GM18519 (cell line): ENCODE measurements at regions not wholly inside any gene's neighbourhood (a gene's known extent, or its start where the extent isn't known, plus 50 kb on each side); places are given as distances from the start of the nearest gene placed in this dataset.
"Not testable (repeated sequence)": the region's sequence is repeated elsewhere in the genome, so short reads cannot be mapped to it uniquely, and the experiment has no call there.

Source experiments
- ATAC-seq: cut with Tn5 transposase; IDR thresholded peaks from one replicate; pipeline ENCODE4 v1.9.1; 2021; ENCODE audit warnings: mild to moderate bottlenecking, moderate library complexity; ENCODE audit not compliant: unreplicated experiment, low FRiP score

DNA sequence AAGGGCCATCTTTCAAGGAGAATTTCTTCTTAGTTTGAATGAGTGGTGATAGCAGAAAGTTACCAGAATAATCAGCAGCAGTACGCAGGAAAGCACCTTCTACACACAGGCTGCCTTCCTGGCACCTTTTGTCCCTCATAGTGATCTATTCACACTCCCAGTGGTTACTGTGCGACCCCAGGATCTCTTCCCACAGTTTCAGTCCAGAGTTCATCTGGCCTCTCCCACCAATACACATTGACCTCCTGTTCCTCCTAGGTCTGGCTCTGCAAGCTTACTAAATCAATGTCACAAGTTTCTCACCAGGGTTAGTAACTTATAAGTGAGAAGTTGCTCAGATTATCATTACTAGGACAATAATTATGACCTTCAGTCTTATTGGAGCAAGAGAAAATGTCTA, 99.1 kb upstream of the PIK3R1 start:
- ATAC-seq: no peak

DNA sequence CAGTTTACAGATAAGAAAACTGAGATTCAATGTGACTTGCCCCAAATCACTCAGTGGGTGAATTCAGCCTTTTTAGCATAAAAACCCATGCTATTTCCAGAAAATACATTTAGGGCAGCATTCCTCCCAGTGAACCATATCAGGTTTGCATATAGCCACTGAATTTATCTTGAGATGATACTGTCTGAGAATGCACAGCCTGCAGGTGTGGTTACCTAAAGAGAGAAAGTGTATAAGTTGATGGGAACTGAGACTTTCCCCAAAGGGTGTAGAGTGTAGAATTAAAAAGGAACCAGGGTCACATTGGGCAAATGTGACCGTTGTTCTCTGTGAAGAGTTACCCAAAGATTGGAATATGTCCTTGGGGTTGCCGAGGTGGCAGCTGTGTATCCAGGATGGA, 100.0 kb upstream of the PIK3R1 start:
- no peak for ATAC-seq

DNA sequence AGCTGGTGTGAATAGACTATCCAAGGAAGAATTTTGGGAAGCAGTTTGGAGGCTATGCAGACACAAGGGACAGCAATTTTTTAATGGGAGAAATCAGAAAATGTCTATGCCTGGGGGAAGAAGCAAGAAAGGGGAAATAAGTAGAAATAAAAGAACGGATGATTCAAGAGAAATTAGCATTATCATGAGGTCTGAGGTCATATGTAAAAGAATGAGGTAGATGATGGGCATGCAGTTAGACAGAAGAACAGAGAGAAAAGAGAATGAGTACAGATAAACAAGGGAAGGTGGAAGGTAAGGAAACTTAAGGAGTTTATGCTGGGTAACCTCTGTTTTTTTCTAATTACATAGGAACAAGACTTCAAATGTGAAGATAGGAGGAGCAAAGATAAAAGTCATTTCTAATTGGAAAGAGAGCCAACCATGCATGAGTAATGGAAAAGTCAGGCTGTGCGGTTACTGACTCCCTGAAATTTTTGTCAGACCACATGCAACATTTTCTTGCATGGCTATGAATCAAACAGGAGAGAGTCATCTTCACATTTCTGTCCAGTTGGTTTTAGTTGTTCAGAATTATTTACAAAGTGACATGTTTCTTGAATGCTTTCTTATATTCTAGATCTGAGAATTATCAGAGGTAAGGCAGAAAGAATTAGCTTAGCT, 101.0 kb upstream of the PIK3R1 start:
- ATAC-seq: no peak

DNA sequence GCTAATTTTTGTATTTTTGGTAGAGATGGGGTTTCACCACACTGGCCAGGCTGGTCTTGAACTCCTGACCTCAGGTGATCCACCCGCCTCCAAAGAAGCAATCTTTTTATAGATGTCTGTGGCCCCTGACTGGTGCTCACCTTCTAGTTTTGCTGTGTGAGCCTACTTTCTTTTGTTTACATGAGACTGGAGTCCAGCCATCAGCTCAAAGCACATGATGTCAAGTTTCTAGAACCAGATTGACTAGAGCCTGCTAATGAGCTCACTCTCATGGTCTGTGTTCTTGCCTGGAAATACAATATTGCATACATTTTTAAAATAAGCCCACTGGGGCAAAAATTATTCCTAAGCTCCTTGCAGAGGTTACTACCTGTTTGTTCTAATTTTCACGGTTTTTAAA, 102.9 kb upstream of the PIK3R1 start:
- no peak for ATAC-seq

DNA sequence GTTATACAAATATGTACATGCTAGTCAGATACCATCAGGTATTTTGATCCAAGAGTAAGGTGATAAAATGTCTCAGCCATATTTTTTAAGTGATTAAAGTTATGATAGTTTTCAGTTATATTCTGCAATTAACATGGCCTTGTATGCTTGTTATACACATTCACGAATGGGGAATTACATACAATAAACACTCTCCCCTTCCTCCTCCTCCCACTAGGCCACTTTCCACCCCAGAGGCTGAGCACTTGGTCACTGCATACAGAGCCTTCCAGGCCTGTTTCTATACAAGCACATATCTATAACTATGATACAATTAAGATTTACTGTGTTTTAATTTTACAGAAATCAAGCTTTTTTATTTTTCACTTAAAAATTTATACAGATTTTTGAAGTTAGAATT, 104.7 kb upstream of the PIK3R1 start:
- no peak for ATAC-seq

DNA sequence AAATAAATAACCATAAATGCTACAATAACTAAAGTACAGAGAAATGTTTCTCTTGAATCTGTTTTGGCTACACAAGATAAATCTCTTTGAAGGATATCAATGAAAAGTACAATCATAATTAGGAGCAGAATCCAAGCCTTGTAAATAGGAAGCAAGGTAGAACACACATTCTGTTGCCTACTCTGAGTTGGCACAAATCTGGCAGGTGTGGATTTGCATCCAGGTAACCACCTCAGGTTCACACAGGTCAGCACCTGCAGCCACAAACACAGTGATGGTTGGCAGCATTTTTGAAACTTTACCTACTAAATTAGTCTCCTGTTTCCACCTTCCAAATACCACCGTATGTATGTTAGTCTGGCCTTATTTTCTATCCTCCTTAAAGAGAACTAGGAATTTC, 105.3 kb upstream of the PIK3R1 start:
- ATAC-seq: no peak

DNA sequence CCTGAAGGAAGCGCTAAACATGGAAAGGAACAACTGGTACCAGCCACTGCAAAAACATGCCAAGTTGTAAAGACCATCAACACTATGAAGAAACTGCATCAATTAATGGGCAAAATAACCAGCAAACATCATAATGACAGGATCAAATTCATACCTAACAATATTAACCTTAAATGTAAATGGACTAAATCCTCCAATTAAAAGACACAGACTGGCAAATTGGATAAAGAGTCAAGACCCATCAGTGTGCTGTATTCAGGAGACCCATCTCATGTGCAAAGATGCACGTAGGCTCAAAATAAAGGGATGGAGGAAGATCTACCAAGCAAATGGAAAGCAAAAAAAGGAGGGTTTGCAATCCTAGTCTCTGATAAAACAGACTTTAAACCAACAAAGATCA, 111.3 kb upstream of the PIK3R1 start:
- ATAC-seq: not testable (repeated sequence)

DNA sequence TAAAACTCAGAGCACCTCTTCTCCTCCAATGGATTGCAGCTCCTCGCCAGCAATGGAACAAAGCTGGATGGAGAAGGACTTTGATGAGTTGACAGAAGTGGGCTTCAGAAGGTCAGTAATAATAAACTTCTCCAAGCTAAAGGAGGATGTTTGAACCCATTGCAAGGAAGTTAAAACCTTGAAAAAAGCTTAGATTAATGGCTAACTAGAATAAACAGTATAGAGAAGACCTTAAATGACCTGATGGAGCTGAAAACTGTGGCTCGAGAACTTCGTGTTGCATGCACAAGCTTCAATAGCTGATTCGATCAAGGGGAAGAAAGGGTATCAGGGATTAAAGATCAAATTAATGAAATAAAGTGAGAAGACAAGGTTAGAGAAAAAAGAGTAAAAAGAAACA, 112.3 kb upstream of the PIK3R1 start:
- ATAC-seq: not testable (repeated sequence)

DNA sequence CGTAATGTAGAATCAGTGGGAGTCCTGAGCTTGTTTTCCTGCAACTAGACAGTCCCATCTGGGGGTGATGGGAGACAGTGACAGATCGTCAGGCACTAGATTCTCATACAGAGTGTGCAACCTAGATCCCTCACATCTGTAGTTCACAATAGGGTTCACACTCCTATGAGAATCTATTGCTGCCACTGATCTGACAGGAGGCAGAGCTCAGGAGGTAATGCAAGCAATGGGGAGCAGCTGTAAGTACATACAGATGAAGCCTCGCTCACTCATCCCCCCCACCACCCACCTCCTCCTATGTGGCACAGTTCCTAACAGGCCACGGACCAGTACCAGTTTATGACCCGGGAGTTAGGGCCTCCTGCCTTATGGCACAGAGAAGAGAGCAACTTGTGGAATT, 116.2 kb upstream of the PIK3R1 start:
- no peak for ATAC-seq

DNA sequence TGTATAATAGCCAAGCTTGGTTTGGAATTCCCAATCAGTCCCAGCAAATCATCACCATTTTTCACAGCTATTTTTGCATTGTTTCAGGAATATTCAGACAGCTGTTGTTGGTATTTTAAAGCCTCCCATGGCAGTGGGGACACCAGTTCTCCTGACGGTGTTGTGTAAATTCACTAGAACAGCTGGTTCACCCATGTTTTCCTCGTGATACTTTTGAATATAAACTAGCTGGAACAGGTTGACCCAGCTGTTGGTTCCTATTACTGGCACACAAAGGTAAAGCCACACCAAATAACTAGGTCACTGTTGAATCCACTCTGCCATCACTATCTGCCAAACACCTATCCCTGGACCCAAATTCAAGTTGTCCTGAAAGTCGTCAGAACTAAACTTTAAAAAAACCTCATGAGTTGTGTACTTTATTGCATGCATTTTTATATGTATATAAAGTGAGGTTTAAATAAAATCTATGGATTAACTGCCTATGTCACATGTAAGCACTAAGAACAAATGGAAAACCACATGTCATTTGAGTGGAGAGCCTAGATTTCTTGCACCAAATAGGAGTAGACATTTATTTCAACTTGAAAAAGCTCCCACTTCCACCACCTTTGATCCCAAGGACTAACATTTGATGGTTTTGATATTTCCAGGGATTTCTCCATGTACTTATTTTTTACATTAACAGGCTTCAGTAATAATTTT, 121.9 kb upstream of the PIK3R1 start:
- ATAC-seq: no peak

DNA sequence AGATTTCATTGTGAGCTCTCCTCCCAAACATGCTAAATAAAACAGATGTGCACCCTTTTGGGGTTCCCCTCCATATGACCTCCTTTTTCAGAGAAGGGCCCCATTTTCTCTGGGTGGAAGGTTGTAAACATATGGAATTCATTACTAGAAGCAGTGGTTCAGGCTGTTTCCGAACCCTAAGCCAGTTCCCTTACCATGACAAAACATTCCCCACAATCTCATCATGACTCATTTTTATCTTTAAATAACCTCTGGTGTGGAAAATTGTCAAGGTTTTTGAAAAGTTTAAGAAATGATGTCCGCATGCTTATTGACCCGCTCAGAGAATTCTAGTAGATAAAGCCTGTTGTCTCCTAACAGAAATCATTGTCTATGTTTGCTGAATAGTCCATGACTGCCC, 127.3 kb upstream of the PIK3R1 start:
- no peak for ATAC-seq

DNA sequence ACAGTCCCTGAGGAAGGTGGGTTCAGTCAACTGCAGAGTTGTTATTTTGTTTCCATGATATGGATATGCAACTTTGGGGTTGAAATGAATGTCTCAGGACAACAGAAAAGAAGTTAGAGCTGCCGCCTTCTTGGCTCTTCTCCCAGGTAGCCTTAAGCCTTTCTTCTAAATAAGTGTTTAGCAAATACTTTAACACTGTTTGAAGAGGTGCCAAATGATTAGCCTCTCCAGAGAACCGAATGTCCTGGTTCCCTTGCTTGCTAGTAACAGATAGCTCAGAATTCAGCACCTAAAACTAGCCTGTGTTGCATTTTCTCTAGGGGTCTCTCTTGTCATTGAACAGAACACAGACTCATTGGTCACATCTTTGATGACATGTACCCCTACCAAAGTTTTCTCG, 127.7 kb upstream of the PIK3R1 start:
- no peak for ATAC-seq

DNA sequence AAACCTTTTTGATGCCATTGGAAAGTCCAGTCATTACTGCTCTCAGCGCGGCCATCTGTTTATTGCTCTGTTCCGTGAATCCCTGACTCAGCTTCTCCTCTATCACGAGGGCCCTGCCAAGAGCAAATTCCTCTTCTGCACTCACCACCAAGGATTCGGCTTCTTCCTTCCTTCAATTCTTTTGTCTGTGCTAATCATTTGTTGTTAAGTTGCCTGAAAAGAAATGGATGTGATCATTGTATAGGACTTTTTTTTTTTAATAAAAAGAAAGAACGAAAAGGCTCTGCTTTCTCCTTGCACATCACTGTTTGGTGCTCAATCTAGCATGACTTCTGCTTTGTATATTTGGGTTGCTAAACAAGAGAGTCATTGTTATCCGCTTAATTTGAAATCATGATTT, 128.7 kb upstream of the PIK3R1 start:
- ATAC-seq: no peak

DNA sequence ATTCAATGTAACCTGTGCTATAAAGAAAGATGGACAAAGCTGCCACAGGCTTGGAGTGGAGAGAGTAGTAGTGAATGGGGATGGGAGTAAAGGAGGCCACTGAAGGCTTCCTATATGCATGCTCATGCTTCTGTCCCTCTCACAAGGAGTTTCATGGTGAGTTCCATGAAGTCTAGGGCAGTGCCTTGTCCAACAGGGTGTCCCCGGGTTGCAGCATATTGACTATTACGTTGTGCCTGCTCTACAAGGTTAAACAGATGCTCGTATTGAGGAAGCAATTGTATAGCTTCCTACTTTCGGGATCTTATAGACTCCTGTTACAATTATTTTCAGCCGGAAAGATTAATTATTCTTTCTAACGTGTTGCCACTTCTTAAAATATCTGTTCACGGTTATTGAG, 129.1 kb upstream of the PIK3R1 start:
- no peak for ATAC-seq

DNA sequence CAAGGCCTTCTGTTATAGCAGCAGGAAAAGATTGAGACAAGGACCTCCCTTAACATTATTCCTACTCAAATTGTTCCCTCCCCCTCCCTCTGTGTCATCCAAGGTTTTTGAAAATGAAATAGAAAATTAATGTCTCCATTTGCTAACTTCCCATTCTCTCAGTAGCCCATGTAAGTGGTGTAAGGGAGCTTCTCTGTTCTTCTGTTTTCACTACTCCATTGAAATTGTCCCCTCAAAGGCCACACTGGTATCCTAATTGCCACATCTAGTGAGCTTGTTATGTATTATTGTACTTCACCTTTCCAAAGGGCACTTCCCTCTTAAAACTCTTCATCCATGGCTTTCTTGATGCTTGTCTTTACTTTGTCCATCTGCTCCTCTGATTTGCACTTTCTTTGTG, 131.2 kb upstream of the PIK3R1 start:
- ATAC-seq: no peak

DNA sequence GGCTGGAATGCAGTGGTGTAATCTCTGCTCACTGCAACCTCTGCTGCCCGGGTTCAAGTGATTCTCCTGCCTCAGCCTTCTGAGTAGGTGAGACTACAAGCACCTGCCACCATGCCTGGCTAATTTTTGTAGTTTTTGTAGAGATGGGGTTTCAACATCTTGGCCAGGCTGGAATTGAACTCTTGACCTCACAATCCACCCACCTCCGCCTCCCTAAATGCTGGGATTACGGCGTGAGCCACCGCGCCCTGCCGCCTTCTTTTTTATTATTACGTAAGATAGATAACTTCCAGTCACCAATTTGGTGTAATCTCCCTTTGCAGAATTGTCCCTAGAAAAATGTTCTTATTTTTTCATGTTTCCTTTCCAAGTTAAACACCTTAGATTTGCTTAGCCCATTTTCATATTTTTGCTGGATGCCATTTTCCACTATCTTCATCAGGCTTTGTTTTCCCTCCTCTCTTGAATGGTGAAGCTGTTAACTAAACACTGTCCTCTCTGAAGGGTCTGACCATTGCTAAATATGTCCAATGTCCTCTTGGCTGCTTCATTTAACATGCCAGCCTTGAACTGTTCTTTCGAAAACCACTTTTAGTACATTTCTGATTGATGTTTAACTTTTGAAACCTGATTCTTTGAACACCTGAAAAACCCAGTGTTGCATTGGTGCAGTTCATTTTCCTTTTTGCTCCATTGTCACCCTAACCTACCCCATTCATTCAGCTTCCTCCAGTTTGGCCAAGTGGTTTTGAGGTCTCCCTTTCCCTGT, 135.1 kb upstream of the PIK3R1 start:
- ATAC-seq: no peak

DNA sequence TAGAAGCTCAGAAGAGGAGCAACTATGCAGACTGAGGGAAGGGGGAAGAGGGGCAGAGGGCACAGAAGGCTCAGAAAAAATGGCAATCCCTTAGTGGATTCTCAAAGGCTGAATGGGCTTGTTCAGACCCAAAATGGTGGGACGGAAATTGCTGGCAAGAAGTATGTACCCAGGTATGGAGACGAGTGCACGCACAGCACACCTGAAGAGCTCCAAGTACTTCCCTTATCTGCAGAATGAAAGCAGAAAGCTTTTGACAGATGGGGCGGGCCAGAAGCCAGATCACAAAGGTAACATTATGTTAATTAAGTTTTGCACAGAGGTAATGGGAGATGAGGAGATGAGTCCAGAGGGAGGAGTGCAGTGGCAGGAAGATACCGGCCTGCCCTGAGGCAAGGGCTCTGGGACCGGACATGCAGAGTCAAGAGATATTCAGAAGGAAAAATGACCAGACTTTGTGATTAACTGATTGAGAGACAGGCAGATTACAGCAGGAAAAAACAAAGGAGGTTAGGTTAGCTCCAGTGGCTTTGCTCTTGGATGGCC, 138.1 kb upstream of the PIK3R1 start:
- no peak for ATAC-seq

DNA sequence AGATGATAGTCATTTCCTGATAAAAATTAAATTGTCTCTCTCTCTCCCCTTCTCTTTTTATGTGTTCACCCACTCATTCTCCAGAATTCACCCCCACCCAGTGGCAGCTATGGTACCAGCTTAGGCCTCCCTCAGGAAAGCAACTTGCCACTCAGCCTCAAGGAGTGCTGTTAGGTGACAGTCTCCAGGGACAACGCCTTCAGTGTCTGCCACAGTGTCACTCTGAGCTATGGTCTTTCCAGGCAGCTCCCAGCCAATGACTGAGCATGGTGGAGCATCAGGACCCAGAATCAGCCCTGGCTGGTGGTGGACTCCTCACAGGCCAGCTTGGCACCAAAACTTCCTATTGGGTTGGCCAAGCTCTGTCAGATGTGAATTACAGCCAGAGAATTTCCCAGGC, 140.9 kb upstream of the PIK3R1 start:
- ATAC-seq: no peak

DNA sequence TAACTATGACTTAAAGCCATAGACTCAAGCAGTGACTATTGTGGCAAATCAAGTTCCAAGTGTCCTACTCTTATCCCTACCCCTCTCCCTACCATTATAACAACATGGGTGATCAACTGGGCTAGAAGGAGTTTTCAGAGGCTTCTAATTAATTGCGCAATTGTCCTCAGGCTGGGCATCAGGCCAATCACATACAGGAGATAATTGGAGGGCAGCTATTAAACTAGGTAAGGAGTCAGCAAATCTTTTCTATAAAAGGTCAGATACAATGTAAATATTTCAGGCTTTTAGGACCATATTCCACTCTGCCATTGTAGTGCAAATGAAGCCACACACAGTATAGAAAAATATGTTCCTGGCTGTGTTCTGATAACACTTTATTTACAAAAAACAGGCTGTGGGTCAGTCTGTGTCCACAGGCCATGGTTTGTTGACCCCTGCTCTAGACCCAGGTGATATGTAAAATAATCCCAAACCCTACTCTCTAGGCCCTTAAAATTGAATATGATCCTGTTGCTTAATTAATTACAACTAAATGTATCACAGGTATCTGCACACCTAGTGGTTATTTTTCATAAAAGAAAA, 141.4 kb upstream of the PIK3R1 start:
- ATAC-seq: no peak

DNA sequence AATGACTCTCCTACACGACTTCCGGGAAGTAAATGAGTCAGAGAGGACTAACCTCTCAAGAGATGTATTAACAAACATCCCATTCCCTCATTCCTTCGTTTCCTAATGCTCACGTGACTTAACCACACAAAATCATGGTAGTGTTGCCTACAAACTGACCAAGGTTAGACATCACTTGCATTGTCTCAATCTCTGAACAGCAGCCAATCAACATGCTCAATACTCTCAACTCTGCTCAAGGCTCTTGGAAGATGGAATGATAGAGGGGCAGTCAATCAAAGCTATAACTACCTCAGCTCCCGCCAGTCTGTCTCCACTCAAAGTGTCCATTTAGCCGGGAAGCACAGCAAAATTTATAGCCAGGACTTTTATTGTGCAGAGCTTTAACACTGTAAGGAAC, 143.8 kb upstream of the PIK3R1 start:
- ATAC-seq: no peak

DNA sequence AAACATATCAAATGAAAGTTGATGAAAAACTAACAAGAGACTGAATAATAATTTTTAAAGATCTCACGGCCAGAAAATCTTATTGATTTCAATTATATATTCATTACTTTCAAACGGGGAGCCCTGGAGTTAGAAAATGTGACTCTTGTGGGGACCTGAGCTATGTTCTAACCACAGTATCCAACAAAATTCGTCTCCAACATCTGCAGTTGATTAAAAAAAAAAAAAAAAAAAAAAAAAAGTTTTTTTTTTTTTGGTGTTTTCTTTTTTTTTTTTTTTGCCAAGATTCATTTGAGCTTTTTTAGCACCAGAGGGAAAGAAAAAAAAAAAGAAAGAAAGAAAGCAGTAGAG, 144.3 kb upstream of the PIK3R1 start:
- no peak for ATAC-seq
